Anterior cingulate cortex (tissue), 58 donors: ENCODE measurements at regions not wholly inside any gene's neighbourhood (a gene's known extent, or its start where the extent isn't known, plus 50 kb on each side); places are given as distances from the start of the nearest gene placed in this dataset.

Experiments
- DNase-seq, 58 donors: peaks; one replicate each; lab custom pipeline; 2025; lab: John Stamatoyannopoulos, UW

DNA sequence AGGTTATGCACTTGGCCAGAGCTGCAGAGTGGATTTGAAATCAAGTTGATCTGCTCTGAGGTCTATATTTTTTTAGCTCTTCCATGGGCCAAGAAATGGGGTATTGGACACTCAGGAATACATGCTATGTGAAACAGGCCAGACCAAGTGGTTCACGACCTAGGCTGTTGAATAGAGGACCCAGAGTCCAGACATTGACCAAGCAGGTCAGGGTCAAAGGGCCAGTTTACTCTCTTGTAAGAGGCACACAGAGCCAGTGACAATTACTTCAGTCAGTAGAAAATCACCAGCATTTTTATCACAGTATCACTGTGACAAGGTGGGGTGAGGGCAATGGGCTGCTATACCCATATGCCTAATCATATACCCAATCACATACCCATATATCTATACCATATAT is 320.6 kb upstream of the RORA start:
- no peak for DNase-seq

DNA sequence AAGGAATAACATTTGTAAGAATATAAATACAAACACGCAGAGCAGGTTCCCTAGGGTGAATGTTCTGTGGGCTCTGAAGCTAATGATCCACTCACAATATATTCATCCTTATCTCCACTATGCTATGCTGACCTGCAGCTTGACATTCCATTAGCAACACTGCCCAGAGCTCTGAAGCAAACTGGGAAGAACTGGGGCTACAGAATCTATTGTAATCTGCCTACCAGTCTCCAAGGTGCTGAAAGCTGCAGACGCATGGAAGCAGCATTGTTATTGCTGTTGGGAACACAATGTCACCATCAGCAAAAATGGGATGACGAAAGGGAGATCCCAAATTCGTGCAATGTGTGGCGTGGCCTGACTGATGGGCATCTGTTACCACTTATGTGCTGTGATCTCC is 316.7 kb upstream of the RORA start:
- no peak for DNase-seq

DNA sequence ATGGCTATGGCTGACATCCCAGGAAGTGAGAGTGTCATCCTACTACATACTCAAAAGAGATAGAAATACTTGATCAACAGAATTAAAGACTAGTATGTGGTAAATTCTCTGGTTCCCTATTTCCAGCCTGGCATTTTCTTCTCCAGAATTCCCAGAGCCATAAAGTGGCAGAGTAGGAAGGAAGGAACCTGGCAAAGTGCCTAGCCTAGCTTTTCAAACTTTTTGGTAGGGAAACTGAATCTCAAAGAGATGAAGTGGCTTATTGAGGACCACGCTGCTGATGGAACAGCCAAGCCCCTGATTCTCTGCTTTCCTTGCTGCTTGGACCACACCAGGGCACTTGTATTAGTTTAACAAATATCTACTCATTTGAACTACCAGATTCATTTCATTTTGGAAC is 312.4 kb upstream of the RORA start:
- peak in 16 of 58 donors; percentile 0 to 49 (median 4) for DNase-seq

DNA sequence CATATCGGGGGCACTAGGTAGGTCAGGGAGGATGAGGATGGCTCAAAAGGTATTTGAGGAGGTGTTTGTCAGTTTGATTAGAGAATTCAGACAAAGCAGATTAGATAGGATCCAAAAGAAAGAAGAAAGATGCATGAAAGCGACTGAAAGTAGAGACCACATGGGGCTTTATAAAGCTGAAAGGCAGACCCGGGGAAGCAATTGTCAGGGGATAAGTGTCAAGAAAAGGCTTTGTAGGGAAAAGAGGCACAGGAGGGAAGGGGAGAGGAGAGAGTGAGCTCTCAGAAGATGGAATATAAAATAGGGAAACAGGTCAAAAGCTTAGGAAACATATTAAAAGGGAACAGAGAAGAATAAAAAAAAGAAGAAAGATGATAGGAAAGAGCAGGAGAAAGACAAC is 308.2 kb upstream of the RORA start:
- no peak for DNase-seq

DNA sequence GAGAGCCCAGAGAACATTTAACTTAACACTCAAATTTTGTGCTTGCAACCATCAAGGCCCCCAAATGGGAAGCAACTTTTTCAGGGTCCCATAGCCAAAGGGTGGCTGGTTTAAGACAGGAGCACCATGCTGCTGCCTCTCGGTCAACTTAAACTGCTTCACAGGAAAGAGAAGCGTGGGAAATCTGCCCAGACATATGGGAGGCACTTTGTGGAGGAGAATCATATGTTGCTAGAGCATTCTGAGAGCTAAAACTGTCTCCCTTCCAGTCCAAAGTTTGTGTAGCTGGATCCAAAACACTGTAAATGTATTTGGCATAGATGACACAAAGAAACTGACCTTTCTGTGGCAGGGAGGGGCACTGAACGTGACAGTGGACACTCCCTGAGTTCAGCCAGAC is 305.9 kb upstream of the RORA start:
- DNase-seq = no peak

DNA sequence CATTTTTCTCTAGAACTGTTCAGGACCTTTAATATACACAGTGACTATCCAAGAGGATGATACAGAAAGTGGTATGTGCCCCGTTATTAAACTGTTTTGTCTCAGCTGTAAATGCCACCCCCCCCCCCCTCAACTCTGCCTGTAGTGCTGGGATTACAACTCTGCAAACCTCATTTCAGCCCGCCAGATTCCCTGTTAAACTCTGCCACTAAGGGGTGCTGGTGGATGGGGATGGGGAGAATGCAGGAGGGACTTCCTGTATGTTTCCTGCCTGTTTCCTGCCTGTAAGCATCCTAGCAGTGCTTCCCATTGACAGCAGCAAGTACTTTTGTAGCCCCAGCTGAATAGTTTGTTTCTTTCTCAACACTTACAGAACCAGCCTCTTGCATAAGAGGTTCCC is 301.7 kb upstream of the RORA start:
- DNase-seq = no peak

DNA sequence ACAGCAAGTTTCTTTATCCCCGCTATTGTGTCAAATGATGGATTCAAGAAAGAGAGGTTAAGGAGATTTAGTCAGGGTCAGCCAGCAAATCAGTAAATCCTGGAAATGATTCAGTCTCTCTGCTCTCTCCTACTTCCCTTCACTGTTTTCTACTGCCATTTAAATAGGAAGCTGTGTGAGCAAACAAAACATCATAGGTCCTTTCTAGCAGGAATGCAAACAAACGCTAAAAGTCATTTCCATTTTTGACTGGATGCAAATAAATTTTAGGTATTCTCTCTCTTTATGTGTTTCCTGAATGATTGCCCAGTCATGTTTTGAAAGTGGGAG is 299.4 kb upstream of the RORA start:
- no peak for DNase-seq

DNA sequence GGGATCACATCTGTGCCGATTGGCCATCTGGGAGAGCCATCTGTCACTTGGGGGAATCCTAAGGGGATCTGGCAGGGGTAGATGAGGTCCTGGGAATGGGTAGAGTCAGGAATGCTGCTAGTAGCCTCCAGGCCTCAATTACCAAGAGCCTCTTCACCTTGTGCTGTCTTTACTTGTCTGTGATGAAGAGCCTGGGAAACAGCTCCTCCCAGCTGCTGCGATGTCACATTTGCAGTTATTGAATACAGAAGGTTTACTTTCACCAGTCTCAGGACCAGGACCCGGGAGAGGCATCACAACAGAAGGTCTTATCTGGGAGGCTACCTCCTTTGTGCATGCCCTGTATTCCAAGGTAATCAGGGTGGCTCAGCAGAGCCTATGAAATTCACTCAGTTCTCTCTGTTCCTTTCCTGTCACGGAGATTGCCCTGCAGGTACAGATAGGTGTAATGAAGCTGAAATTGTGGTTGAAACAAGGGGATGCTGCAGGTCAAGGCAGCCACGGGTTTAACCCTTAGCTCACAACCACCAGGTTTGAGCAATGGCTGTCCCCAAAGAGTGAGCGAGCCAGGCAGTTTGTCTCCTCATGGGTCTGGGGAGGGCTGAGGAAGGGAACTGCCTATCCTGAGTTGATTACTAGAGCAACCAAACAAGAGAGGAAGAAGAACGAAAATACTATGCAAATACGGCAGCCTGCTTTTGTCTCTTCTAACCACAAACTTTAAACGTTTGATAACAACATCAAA is 298.9 kb upstream of the RORA start:
- DNase-seq = peak in 1 of 58 donors; percentile 0

DNA sequence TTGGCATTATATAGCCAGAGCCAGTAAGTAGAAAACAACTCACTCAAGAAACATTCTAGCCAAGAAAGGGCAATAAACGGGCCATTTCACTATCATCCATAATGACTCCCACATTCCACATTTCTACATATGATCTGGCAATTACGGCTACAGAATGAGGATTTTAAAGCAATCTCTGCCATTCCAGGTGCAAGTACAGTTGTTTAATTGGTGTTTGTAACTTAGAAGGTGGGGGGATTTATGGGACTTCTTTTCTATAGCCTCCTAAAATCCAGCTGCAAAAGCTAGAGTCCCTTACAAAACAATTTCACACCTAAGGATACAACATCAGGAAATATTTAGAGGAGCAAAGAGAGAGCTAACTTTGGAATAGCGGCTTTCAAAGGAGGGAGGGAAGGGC is 295.4 kb upstream of the RORA start:
- DNase-seq = no peak

DNA sequence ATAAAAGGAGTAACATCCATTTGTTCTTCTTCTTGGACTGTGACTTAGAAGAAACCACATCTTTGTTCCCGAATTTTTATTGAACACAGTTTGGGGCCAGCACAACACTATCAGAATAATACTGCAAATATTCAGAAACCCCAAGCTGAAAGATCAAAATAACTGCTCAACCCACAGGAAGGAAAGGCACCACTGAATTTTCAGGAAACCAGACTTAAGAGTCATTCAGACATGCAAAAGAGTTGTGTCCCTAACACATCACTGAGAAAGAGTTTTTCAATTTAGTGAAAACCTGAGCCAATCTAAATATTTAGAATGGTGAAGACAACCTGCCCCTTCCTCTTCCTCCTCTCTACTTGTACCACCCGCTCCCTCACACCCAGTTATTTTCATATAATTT is 295.0 kb upstream of the RORA start:
- DNase-seq = no peak

DNA sequence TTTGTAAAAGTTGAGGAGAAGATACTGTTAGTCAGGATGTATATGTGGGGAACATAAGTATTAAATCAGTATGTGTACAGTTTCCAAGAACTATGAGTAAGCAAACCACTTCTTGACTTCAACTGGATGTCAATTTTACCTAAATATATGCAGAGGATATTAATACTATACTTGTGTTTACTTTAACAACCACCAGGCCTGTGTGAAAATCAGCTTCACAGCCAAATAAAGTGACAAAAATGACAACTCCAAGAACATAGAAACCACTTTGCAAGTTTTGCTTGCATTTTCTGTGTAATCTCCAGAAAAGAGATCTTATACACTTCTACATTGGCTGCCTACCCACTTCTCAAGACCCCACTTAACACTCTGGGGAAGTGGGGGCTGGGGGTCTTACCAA is 293.3 kb upstream of the RORA start:
- DNase-seq = peak in 2 of 58 donors; percentile 5 to 24

DNA sequence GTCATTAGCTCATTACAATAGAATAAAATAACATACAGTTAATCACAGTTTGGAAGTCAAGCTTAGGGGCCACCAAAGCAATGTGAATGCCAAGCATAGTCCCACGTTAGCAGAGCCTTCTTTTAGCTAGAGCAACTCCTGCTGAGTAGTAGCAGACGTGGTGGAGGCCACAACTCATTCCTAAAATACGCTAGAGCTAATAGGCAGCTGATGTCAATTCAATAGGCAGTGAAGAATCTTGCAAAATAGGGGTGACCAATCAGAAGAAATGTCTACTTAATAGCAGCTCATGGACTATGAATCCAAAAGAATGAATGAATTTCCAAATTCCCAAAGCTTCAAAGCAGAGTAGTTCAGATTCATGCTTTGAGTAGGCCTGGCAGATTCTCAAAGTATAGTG is 292.9 kb upstream of the RORA start:
- DNase-seq = no peak

DNA sequence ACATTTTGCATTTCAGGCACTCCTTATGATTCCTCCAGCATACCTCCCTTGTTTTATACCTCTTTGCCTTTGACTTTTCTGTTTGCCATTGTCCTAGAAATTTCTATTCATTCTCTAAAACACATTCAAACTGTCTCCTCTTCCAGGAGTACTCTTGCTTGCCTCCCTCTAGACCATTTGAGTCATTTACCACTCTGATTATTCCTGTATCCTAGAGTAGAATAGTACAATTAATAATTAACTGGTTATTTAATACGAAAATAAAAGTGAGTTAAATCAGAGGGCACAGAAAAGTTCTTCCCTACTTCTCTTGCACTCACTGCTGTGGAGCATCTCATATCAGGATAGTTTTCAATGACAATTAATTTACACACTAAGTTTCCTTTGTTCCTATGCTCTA is 290.2 kb upstream of the RORA start:
- DNase-seq = no peak

DNA sequence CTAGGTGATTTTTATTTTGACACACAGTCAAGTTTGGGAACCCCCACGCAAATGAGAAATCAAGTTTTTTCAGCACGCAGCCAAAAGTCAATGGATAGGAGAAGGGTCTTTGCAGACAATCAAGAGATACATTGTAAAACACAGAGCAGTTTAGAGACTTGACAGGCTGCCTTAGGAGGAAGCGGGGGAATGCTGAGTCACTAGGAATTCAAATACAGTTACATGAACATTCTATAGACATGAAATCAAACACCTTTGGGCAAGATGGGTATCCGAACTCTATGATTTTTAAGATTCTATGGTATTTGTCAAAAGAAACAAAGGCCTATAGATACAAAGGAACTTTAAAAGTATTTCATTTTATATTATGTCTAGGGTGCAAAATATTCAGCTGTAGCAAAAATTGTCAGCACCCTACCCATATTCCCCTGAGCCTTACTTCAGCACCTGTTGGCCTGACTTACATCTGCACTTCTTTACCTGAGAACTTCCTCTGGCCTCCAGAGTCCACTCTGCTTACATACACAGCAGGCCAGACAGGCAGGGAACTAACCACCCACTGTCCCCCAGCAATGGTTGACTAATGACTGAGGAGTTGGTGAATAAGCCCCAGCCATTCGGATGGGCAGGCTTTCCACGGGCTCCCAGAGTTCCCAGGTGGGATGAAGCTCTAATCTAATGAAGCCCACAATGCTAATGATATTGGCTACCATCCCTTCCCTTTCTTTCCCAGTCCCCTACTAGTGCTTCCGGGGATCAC is 289.3 kb upstream of the RORA start:
- no peak for DNase-seq

DNA sequence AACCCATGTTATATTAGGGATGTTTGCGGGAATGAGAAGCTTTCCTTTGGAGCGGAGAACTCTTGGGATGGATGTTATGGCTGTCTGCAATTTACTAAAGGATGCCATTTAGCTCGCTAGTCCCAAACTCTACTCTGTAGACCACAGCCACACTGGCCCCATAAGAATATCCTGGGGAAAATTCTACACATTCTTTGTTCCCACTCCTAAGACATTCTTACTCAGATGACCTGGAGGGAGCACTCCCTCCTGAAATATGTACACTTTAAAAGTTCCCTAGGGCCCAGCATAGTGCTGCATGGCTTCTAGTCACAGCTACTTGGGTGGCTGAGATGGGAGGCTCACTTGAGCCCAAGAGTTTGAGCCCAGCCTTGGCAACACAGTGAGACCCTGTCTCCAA is 288.7 kb upstream of the RORA start:
- no peak for DNase-seq

DNA sequence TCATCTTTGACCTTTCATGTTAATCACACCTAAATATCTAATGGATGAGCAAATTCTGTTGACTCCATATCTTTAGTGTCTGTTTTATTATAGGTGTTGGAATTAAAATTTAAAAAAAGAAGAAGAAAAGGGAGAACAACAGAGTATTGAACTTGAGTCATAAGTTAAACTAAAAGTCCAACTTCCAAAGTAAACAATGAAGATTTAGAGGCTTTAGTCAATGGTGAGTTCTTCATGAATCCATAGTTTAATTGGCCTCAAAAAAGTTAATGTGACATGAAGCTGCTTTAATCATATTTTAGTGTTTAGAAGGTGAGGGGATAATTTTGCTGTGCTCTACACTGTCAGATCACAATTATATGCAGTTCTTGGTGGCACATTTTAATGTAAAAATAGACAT is 288.2 kb upstream of the RORA start:
- DNase-seq = no peak

DNA sequence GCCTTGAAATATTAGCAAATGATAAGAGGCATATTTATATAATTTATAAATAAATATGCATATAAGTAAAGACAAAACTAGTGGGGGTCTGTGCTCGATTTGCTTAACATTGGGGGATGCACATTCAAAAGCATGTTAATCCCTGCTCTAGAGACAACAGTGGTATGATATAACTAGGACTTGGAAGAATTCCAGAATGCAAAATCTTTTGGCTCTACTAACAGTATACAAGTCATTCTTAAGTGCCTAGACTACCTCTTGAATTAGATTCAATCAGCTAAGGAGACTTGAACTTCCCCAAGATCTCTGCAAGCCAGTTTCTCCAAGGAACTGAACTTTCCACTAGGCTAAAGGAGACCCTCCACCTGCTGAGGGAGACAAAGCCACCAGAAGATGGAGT is 282.7 kb upstream of the RORA start:
- DNase-seq = no peak

DNA sequence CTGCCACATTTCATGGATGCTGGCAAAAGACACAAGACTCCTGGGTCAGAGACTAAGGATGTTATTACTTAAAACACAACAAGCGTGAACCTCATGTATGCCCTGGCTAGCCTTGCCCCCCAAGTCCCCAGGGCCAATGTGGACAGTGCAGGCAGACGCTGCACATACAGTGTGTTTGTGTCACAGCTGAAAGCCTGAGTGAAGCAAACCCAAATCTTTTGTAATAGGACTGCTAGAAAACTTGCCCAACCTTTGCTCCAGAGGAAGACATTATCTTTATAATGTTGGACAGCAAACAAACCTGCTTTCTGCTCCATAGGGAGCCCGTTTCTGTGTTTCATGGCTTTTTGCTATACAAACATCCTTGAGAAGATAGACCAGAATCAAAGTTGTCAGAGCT is 282.0 kb upstream of the RORA start:
- DNase-seq = no peak

DNA sequence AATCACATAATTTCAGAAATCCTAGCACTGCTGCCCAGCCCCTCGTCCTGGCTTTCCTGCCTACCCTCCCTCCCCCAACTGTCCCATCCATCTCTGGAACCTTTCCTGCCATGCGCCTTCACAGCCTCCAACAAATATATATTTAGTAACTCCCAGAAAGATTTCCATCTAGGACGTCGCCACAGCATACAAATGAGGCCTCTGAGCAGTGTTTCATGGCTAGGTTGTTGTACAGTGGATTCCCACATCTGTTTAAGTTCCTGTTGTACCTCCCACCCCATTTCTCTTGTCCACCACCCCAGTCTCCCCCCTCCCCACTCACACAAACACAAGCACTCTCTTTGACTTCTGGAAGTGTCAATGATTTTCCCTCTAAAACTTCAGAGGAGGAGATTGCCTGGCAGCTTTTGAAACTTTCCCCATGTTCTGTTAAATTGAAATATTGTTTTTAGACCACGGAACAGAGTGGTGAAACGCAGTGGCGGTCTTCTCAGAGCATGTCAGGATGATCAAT is 280.3 kb upstream of the RORA start:
- no peak for DNase-seq

DNA sequence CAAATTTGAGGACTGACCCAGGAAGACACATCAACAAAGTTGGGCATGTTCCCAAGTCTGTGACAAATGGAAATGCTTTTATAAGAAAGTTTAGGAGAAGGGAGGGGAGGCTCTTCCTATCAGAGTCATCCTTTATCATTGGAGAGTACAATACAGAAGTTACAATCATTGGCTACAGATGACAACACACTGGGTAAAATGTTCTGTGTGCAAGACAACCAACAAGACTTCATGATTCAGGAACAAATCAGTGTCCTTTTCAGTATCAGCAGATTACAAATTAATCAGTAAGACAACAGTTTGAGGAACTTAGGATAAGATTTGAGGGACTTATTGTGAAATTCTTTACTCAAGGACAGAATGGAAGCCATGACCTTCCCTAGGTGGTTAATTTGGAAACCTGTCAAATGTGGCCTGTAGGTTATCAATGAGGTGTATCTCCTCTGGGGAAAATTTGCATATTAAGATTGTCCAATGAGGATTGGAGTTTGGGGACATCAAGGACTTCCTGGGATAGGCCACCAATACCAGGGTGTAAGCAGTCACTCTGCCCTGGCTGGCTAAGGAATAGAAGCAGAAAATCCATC is 274.4 kb upstream of the RORA start:
- DNase-seq = no peak

DNA sequence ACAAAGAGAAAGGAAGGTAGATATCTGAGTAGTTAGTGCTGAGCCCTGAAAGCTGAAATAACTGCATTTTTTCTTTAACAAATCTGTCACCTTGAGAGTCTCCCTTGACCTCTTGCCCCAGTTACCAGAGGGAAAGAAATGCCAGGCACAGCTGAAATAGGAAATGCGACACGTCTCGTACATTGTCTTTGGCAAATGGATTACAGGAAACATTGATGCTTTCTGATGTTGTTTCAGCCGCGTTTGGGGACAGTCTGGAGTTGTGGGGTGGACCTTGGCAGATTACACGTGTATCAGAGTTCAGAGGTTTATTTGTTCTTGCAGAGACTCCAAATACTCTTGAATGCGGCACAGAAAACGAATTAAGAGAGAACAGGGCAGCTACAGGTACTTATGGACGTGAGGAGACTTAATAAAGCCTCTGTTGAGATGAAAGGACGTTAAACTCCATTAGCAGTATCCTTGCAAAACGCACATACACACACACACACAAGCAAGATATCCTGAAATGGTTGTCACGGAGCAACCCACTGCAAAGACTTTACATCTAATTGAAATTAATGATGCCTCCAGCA is 272.8 kb upstream of the RORA start:
- no peak for DNase-seq
